GM12872 (cell line): ENCODE measurements at regions not wholly inside any gene's neighbourhood (a gene's known extent, or its start where the extent isn't known, plus 50 kb on each side); places are given as distances from the start of the nearest gene placed in this dataset.

Experiments used
- TF ChIP-seq, protein P1 (sequence below): IDR thresholded peaks from 3 replicates; pipeline ENCODE4 v1.5.1; 2011; ENCODE audit warnings: low read depth, mild to moderate bottlenecking, low read length, moderate library complexity; ENCODE audit not compliant: insufficient read depth

DNA sequence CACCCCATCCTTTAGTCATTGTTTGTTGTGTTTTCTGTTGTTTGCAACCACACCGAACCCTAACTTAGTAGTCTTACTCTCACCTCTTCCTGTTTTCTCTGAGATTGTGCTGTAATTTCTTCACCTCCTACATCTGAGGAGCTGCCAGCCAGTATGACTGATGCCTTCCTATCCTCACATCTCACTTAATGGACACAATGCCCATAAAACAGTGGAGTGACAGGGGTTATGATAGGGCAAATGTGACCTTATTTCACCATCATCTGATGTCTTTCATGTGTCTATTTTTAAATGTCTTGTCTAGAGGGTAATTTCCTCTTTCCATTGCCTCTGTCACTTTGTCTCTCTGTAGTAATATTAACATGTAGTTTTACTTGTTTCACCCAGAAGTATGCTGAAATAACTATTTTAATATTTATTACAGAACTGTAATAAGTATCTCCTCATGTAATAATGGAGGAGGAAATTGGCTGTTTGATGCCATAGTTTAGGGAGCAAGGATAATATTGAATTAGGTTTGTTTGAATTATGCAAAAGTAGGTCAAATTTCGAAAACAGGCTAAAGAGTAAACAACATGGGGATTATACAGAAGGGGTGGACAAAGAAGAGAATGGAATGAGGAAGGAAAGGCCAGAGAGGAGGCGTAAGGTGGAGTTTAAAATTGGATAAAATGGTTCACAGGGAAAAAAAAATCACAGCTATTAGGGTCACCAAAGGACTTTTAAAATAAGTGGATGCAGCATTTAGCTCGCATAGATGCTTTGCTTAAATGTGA lies 103.5 kb upstream of the SPRY2 start:
- TF ChIP-seq, protein P1, sequence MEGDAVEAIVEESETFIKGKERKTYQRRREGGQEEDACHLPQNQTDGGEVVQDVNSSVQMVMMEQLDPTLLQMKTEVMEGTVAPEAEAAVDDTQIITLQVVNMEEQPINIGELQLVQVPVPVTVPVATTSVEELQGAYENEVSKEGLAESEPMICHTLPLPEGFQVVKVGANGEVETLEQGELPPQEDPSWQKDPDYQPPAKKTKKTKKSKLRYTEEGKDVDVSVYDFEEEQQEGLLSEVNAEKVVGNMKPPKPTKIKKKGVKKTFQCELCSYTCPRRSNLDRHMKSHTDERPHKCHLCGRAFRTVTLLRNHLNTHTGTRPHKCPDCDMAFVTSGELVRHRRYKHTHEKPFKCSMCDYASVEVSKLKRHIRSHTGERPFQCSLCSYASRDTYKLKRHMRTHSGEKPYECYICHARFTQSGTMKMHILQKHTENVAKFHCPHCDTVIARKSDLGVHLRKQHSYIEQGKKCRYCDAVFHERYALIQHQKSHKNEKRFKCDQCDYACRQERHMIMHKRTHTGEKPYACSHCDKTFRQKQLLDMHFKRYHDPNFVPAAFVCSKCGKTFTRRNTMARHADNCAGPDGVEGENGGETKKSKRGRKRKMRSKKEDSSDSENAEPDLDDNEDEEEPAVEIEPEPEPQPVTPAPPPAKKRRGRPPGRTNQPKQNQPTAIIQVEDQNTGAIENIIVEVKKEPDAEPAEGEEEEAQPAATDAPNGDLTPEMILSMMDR, result no peak

DNA sequence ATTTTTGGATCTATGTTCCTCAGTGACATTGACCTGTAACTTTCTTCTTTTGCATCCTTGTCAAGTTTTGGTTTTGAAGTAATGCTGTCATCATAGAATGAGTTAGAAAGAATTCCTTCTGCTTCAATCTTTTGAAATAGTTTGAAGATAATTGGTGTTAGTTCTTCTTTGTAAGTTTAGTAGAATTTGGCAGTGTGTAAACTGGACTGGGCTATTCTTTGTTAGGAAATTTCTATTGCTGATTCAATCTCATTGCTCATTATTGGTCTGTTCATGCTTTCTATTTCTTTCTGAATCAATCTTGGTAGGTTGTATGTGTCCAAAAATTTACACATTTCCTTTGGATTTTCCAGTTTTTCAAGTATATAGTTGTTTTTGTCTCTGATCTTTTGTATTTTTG lies 101.7 kb upstream of the SPRY2 start:
- TF ChIP-seq, protein P1, result no peak

DNA sequence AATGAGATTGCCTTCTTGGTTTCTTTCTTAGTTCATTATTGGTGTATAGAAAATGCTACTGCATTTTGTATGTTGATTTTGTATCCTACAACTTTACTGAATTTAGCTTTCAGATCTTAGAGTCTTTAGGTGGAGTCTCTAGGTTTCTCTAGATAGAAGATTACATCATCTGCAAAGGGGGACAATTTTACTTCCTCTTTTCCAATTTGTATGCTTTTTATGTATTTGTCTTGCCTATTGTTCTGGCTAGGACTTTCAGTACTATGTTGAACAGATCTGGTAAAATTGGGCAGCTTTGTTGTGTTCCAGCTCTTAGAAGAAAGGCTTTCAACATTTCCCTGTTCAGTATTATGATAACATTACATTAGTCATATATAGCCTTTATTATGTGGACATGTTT lies 101.0 kb upstream of the SPRY2 start:
- TF ChIP-seq, protein P1, result no peak

DNA sequence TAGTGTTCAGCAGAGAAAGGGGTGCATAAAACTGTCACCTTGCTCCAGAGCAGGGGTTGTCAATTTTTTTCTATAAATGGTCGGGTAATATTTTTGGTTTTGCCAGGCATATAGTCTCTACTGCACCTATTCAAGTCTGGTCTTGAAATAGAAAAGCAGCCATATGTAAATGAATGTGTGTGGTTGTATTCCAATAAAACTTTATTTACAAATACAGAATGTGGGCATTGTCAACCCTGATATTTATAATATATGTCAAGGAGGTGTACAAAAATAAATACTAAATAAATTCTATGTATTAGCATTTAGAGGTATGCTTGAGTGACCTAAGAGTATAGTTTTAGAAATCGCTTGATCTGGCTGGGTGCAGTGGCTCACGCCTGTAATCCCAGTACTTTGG lies 97.6 kb upstream of the SPRY2 start:
- TF ChIP-seq, protein P1, result no peak

DNA sequence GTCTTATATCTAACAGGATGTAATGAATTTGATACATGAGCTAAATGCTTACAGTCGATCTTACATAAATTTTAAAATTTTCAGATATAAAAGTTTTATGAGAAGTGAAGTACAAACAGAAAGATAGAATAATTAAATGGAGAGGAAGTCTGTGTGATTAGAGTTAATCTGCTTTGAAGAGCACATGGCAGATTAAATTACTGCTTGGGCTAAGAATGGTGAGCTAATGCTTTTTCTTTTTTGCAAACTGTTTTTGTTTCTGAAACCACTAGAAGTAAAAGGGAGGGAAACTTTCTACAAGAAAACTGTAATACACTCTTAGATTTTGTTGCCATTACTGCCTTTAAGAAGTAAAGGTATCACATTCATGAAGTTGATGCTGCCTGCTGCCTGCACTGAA lies 96.3 kb upstream of the SPRY2 start:
- TF ChIP-seq, protein P1, result no peak

DNA sequence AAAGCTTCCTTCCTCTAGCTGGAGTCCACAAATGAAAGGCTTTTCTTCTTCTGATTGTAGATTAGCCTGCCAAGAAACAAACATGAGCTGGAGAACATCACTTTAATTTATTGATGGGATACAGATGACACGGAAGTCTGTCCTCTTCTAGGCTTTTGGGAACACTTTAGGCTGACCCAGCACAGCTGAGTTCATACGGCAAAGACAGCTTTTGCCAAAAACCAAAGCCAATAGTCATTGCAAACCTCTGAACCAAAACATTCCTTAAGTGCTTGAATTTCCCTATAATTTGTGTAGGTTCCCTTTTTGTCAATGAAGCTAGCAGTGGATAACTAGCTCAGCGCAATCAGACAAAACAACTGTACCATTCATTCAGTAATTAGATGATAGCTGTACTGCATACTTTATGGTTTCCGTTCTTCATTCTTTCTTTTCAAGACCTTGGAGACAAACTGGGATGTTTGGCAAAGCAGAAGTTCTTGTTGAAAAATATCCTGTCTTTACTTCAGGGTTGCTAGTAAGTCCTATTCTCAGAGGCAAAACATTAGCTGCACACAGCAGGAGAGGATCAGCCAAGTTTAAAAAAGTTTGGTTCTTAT lies 95.7 kb upstream of the SPRY2 start:
- TF ChIP-seq, protein P1, result no peak

DNA sequence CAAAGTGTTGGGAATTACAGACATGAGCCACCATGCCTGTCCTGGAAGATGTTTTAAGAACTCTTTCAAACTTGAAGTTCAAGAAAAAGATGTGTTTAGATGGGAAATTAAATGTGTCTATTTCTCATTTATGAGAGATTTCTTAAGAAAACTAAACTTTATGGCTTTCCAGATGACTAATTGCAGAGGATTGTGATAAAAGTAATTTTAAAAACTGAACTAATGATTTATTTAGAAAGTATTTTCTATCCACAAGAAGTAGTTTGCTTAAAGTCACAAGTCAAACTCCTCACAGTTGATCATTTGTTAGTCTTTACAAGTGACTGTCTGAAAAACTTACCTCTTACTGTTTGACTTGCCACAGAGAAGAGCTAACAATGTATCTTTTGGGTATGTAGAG lies 89.6 kb upstream of the SPRY2 start:
- TF ChIP-seq, protein P1, result no peak
